Hepatocyte (in vitro differentiated cells): ENCODE measurements at regions not wholly inside any gene's neighbourhood (a gene's known extent, or its start where the extent isn't known, plus 50 kb on each side); places are given as distances from the start of the nearest gene placed in this dataset.
"Not testable (repeated sequence)": the region's sequence is repeated elsewhere in the genome, so short reads cannot be mapped to it uniquely, and the experiment has no call there.

ENCODE experiments used
- DNase-seq: peaks from one replicate; pipeline ENCODE4 v3.0.0-alpha.2; 2016; ENCODE audit warnings: low spot score
- H2AFZ ChIP-seq: fragments of 200-600 bp; sonication (generic); 2 replicates; pipeline ENCODE4 v1.6.0; 2016; ENCODE audit warnings: antibody characterized with exemption, mild to moderate bottlenecking
- H3K27ac ChIP-seq: fragments of 200-600 bp; sonication (generic); 2 replicates; pipeline ENCODE4 v1.5.1; 2016; ENCODE audit warnings: mild to moderate bottlenecking
- H3K27me3 ChIP-seq: fragments of 200-600 bp; sonication (generic); 2 replicates; pipeline ENCODE4 v1.6.1; 2016
- H3K36me3 ChIP-seq: fragments of 200-600 bp; sonication (generic); replicated peaks from 2 replicates; pipeline ENCODE4 v1.5.1; 2016; ENCODE audit warnings: low read depth; ENCODE audit not compliant: insufficient read depth
- H3K4me1 ChIP-seq: fragments of 200-600 bp; sonication (generic); 2 replicates; pipeline ENCODE4 v1.5.1; 2016; ENCODE audit warnings: mild to moderate bottlenecking, moderate library complexity; ENCODE audit not compliant: insufficient read depth
- H3K4me2 ChIP-seq: fragments of 200-600 bp; sonication (generic); 2 replicates; pipeline ENCODE4 v1.6.0; 2016
- H3K4me3 ChIP-seq: fragments of 200-600 bp; sonication (generic); 2 replicates; pipeline ENCODE4 v1.5.1; 2016; ENCODE audit warnings: mild to moderate bottlenecking
- H3K79me2 ChIP-seq: fragments of 200-600 bp; sonication (generic); 2 replicates; pipeline ENCODE4 v1.6.0; 2017; ENCODE audit warnings: mild to moderate bottlenecking
- H3K9me2 ChIP-seq: fragments of 200-600 bp; sonication (generic); replicated peaks from 2 replicates; pipeline ENCODE4 v1.6.0; 2017; ENCODE audit warnings: mild to moderate bottlenecking; ENCODE audit not compliant: insufficient read depth
- H3K9me3 ChIP-seq: fragments of 200-600 bp; sonication (generic); 2 replicates; pipeline ENCODE4 v1.5.1; 2016; ENCODE audit warnings: low read depth, mild to moderate bottlenecking
- H4K20me1 ChIP-seq: fragments of 200-600 bp; sonication (generic); 2 replicates; pipeline ENCODE4 v1.6.0; 2016; ENCODE audit warnings: mild to moderate bottlenecking; ENCODE audit not compliant: insufficient read depth, poor library complexity, severe bottlenecking
- EZH2 ChIP-seq: fragments of 200-600 bp; sonication (generic); IDR thresholded peaks from 2 replicates; pipeline ENCODE4 v1.6.1; 2016; ENCODE audit warnings: antibody characterized with exemption, mild to moderate bottlenecking, borderline replicate concordance
- EZH2phosphoT487 ChIP-seq: fragments of 200-600 bp; sonication (generic); IDR thresholded peaks from one replicate; pipeline ENCODE4 v1.6.1; 2018; ENCODE audit warnings: antibody characterized with exemption, mild to moderate bottlenecking, low read depth, moderate library complexity; ENCODE audit not compliant: unreplicated experiment, severe bottlenecking
- WGBS: methylation state at CpG from one replicate; pipeline ENCODE4 v1.1.6; 2016; ENCODE audit warnings: low lambda C conversion rate; ENCODE audit errors: missing lambda C conversion rate; 5-methylcytosine and 5-hydroxymethylcytosine counted together
- TF ChIP-seq, protein P1 (sequence below): fragments of 200-600 bp; sonication (generic); IDR thresholded peaks from 2 replicates; pipeline ENCODE4 v1.5.1; 2016; ENCODE audit warnings: antibody characterized with exemption, mild to moderate bottlenecking; ENCODE audit not compliant: poor library complexity

GRCh38 chr16:29248940-29249318, 157.6 kb downstream of the NPIPB11 start:
- H3K27ac ChIP-seq, H2AFZ ChIP-seq, H4K20me1 ChIP-seq, H3K27me3 ChIP-seq, H3K4me1 ChIP-seq, H3K79me2 ChIP-seq, H3K36me3 ChIP-seq, H3K9me2 ChIP-seq, H3K4me2 ChIP-seq, DNase-seq, H3K9me3 ChIP-seq, H3K4me3 ChIP-seq: not testable (repeated sequence)
- 89% methylated on average over 8 of the region's 8 CpGs for WGBS

- H3K4me1 ChIP-seq, H3K27me3 ChIP-seq, H4K20me1 ChIP-seq, H3K9me3 ChIP-seq, DNase-seq, H2AFZ ChIP-seq, H3K4me3 ChIP-seq, H3K9me2 ChIP-seq, H3K36me3 ChIP-seq, H3K4me2 ChIP-seq, H3K79me2 ChIP-seq: not testable (repeated sequence)
- WGBS: 58% methylated on average over 17 of the region's 18 CpGs
- peak overlapping the region; percentile 46 for H3K27ac ChIP-seq
Measured at GRCh38 chr16:29248306-29248939, 158.1 kb downstream of the NPIPB11 start.

DNA sequence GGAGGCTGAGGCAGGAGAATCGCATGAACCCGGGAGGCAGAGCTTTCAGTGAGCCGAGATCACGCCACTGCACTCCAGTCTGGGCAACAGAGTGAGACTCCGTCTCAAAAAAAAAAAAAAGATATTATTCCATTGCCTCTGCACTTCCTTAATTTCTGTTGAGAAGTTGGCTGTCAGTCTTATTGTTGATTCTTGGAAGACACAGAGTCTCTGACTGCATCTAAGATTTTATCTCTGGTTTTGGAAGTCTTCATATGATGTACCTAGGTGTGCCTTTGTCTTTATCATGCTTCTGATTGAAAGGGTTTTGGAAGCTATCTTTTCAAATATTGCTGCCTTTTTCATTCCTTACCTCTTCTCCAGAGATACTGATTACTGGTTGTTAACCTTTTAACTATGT, 160.4 kb downstream of the NPIPB11 start:
- not testable (repeated sequence) for H3K27me3 ChIP-seq, DNase-seq, H3K4me1 ChIP-seq, H3K27ac ChIP-seq, H3K4me3 ChIP-seq, H4K20me1 ChIP-seq, H2AFZ ChIP-seq, H3K9me3 ChIP-seq, H3K4me2 ChIP-seq, H3K9me2 ChIP-seq, H3K79me2 ChIP-seq, H3K36me3 ChIP-seq
- WGBS: 72% methylated on average over 5 of the region's 5 CpGs

GRCh38 chr16:29237971-29238370, 168.5 kb downstream of the NPIPB11 start:
- H3K9me3 ChIP-seq: no peaks in the 10 kb centered on the region
- H3K4me1 ChIP-seq: no peaks in the 10 kb centered on the region
- H3K36me3 ChIP-seq: no peaks in the 10 kb centered on the region
- no peaks in the 10 kb centered on the region for H3K27me3 ChIP-seq
- TF ChIP-seq EZH2phosphoT487 (no peak), EZH2 (no peak)
- TF ChIP-seq, protein P1, sequence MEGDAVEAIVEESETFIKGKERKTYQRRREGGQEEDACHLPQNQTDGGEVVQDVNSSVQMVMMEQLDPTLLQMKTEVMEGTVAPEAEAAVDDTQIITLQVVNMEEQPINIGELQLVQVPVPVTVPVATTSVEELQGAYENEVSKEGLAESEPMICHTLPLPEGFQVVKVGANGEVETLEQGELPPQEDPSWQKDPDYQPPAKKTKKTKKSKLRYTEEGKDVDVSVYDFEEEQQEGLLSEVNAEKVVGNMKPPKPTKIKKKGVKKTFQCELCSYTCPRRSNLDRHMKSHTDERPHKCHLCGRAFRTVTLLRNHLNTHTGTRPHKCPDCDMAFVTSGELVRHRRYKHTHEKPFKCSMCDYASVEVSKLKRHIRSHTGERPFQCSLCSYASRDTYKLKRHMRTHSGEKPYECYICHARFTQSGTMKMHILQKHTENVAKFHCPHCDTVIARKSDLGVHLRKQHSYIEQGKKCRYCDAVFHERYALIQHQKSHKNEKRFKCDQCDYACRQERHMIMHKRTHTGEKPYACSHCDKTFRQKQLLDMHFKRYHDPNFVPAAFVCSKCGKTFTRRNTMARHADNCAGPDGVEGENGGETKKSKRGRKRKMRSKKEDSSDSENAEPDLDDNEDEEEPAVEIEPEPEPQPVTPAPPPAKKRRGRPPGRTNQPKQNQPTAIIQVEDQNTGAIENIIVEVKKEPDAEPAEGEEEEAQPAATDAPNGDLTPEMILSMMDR: no peak
- no peaks in the 10 kb centered on the region for H3K79me2 ChIP-seq
- H3K4me3 ChIP-seq: no peak overlapping the region
- no peak overlapping the region for H3K4me2 ChIP-seq
- H3K27ac ChIP-seq: no peak overlapping the region
- H2AFZ ChIP-seq: no peak overlapping the region
- DNase-seq: no peak
- 84% methylated on average over 7 of the region's 7 CpGs for WGBS
- H3K9me2 ChIP-seq: no peaks in the 10 kb centered on the region
- H4K20me1 ChIP-seq: no peaks in the 10 kb centered on the region

DNA sequence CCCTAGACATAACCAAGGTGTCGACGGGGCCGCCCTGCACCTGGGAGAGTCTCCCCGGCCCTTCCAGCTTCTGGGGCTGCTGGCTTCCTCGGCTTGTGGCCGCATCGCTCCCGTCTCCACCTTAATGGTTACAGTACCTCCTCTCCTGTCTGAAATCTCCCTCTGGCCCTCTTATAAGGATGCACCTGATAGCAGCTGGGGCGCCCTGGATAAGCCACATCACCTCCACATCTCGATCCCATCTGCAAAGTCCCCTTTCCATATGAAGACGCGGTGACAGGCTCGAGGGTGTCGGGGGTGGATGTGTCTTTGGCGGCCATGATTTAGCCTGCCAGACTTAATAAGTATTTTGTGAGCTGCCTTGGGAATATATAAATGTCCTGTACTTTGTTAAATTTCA, 169.0 kb downstream of the NPIPB11 start:
- H3K79me2 ChIP-seq, H3K27ac ChIP-seq, H3K36me3 ChIP-seq, H3K4me2 ChIP-seq, H4K20me1 ChIP-seq, H3K4me3 ChIP-seq, DNase-seq, H3K4me1 ChIP-seq, H3K27me3 ChIP-seq, H2AFZ ChIP-seq, H3K9me3 ChIP-seq, H3K9me2 ChIP-seq: not testable (repeated sequence)
- WGBS: 95% methylated on average over 15 of the region's 15 CpGs

DNA sequence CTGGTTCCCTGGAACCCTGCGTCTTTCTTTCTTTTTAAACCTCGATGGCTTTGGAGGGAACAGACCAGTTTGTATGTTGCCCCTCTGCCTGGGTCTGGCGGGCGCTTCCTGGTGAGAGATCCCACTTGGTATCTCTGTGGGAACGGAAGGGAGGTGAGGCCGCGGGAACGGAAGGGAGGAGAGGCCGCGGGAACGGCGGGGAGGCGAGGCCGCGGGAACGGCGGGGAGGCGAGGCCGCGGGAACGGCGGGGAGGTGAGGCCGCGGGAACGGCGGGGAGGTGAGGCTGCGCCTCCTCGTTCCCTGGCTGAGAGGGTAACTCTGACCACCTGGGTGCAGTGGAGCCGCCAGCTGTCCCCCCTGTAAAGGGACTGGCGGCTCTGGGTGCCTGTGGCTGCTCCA, 169.5 kb downstream of the NPIPB11 start:
- H3K27ac ChIP-seq, H3K4me3 ChIP-seq, H4K20me1 ChIP-seq, H2AFZ ChIP-seq, H3K9me2 ChIP-seq, H3K4me2 ChIP-seq, H3K4me1 ChIP-seq, H3K27me3 ChIP-seq, H3K9me3 ChIP-seq, DNase-seq, H3K36me3 ChIP-seq, H3K79me2 ChIP-seq: not testable (repeated sequence)
- 97% methylated on average over 9 of the region's 30 CpGs for WGBS

DNA sequence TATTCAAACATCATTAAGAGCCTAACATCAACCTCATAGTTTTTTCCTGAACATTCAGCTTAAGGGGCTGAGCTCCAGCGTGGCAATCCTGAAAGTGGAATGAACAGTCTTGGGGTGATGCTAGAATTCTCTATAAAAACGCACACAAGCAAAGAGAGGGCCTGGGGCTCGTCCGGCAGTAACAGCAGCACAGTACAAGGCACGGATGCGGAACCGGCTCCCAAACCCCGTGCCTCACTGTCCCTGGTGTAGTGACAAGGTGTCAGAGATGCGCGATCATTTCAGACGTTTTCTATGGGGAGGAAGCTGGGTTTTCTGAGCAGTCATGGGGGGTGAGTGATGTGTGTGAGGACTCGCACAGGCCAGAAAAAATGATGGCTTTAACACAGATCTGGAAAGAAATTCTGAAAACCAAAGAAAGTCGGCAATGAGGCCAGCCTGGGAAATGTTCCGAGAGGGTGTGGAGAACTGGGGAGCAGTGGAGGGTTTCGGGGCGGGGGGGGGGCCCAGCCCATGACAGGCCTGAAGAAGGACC, 170.6 kb downstream of the NPIPB11 start:
- WGBS: 95% methylated on average over 15 of the region's 16 CpGs
- not testable (repeated sequence) for H3K27ac ChIP-seq, H3K9me2 ChIP-seq, H4K20me1 ChIP-seq, H3K4me3 ChIP-seq, H3K4me1 ChIP-seq, H3K27me3 ChIP-seq, H3K4me2 ChIP-seq, H3K36me3 ChIP-seq, H3K79me2 ChIP-seq, H3K9me3 ChIP-seq, DNase-seq, H2AFZ ChIP-seq

- H3K9me3 ChIP-seq, H3K4me2 ChIP-seq, H3K4me1 ChIP-seq, H3K27me3 ChIP-seq, H4K20me1 ChIP-seq, DNase-seq, H3K36me3 ChIP-seq, H3K4me3 ChIP-seq, H2AFZ ChIP-seq, H3K9me2 ChIP-seq, H3K27ac ChIP-seq, H3K79me2 ChIP-seq: not testable (repeated sequence)
- 84% methylated on average over 21 of the region's 21 CpGs for WGBS
Measured at GRCh38 chr16:29234536-29235275, 171.8 kb downstream of the NPIPB11 start.
